HCT116 (cell line): ENCODE measurements at regions not wholly inside any gene's neighbourhood (a gene's known extent, or its start where the extent isn't known, plus 50 kb on each side); places are given as distances from the start of the nearest gene placed in this dataset.

Source experiments
- ATAC-seq: fragments of 200-7000 bp; cut with Tn5 transposase; 2 replicates; pipeline ENCODE4 v1.9.1; 2020; ENCODE audit warnings: mild to moderate bottlenecking, moderate library complexity
- BruUV-seq: library from RNA; stranded (reverse); fragments of 400-500 nt; replicated peaks from 2 replicates; lab custom pipeline; 2021; lab: Mats Ljungman, UMichigan
- CTCF ChIA-PET: fragments of 300-600 bp; sonication (Branson Sonifier 250); formaldehyde crosslinking; loops from one replicate; lab custom pipeline; 2021; ENCODE audit warnings: antibody characterized with exemption; lab: Charles Lee
- POLR2A ChIA-PET: fragments of 300-600, 350-600 bp; sonication (Branson Sonifier 250); formaldehyde crosslinking; loops from one replicate; lab custom pipeline; 2021; ENCODE audit warnings: antibody characterized with exemption; lab: Charles Lee
- RAD21 ChIA-PET, 2 experiments: fragments of 300-600 bp; sonication (Branson Sonifier 250); formaldehyde crosslinking; loops; one replicate each; lab custom pipeline; 2023; ENCODE audit warnings: low total read pairs in 2 of 2; ENCODE audit not compliant: uncharacterized antibody in 2 of 2, unreplicated experiment in 2 of 2, low non-redundant PET in 1 of 2; lab: Charles Lee
- DNase-seq: peaks from one replicate; pipeline ENCODE4 v3.0.0-alpha.2; 2010; ENCODE audit warnings: low read depth, low spot score
- H2AFZ ChIP-seq: fragments of 200-600 bp; shearing (Covaris generic), sonication (generic); 2 replicates; pipeline ENCODE4 v1.6.1; 2017; ENCODE audit warnings: low read depth, mixed run types, mixed read lengths, antibody characterized with exemption, low read length; ENCODE audit not compliant: poor library complexity, severe bottlenecking
- H3K27ac ChIP-seq: 2 replicates; pipeline ENCODE4 v1.5.1; 2012; ENCODE audit warnings: low read depth, low read length
- H3K27me3 ChIP-seq: fragments of 200-600 bp; sonication (generic); 2 replicates; pipeline ENCODE4 v1.6.1; 2016; ENCODE audit warnings: mixed run types, low read length, mixed read lengths; ENCODE audit not compliant: insufficient read depth
- H3K36me3 ChIP-seq, 2 experiments: fragments of 200-500 bp in 1 of 2; fragments of 200-600 bp in 1 of 2; sonication (Bioruptor generic) in 1 of 2; sonication (generic) in 1 of 2; 2 replicates each; pipeline versions ENCODE4 v1.5.1 to v1.6.1; 2014 to 2016; ENCODE audit warnings: low read length in 2 of 2, inconsistent platforms in 1 of 2, mixed read lengths in 1 of 2, mixed run types in 1 of 2; ENCODE audit not compliant: insufficient read depth in 2 of 2, control insufficient read depth in 1 of 2
- H3K4me1 ChIP-seq, 2 experiments: fragments of 200-600 bp in 1 of 2; sonication (generic) in 1 of 2; 2 replicates each; pipeline versions ENCODE4 v1.5.1 to v1.6.1; 2012 to 2017; ENCODE audit warnings: low read length in 2 of 2, inconsistent platforms in 1 of 2, mild to moderate bottlenecking in 1 of 2, mixed read lengths in 1 of 2, mixed run types in 1 of 2, moderate library complexity in 1 of 2; ENCODE audit not compliant: insufficient read depth in 2 of 2, control insufficient read depth in 1 of 2
- H3K4me2 ChIP-seq: fragments of 200-600 bp; sonication (generic); 2 replicates; pipeline ENCODE4 v1.6.1; 2017; ENCODE audit warnings: mixed run types, low read length, mixed read lengths
- H3K4me3 ChIP-seq, 2 experiments: fragments of 200-600 bp in 1 of 2; sonication (generic) in 1 of 2; replicated peaks in 1 of 2; 2 replicates each; pipeline ENCODE4 v1.5.1; 2011 to 2016; ENCODE audit warnings: low read length in 2 of 2, control low read depth in 1 of 2, low read depth in 1 of 2, mild to moderate bottlenecking in 1 of 2, mixed read lengths in 1 of 2, mixed run types in 1 of 2
- H3K79me2 ChIP-seq: fragments of 200-600 bp; sonication (generic); 2 replicates; pipeline ENCODE4 v1.6.1; 2017; ENCODE audit warnings: mild to moderate bottlenecking, mixed run types, low read length, moderate library complexity, mixed read lengths; ENCODE audit not compliant: insufficient read depth
- H3K9ac ChIP-seq: fragments of 200-600 bp; sonication (generic); 2 replicates; pipeline ENCODE4 v1.6.1; 2016; ENCODE audit warnings: low read length, mixed read lengths
- H3K9me2 ChIP-seq: fragments of 200-600 bp; sonication (generic), shearing (Covaris generic); 2 replicates; pipeline ENCODE4 v1.6.1; 2017; ENCODE audit warnings: mixed run types, mild to moderate bottlenecking, moderate library complexity; ENCODE audit not compliant: insufficient read depth
- H3K9me3 ChIP-seq, 2 experiments: fragments of 200-500 bp in 1 of 2; fragments of 200-600 bp in 1 of 2; sonication (Bioruptor generic) in 1 of 2; sonication (generic) in 1 of 2; 2 replicates each; pipeline ENCODE4 v1.6.1; 2014 to 2017; ENCODE audit warnings: low read length in 2 of 2, mixed read lengths in 2 of 2, inconsistent platforms in 1 of 2, low read depth in 1 of 2, mild to moderate bottlenecking in 1 of 2, mixed run types in 1 of 2, moderate library complexity in 1 of 2; ENCODE audit not compliant: control insufficient read depth in 1 of 2, insufficient read depth in 1 of 2
- H4K20me1 ChIP-seq: fragments of 200-600 bp; sonication (generic), shearing (Covaris generic); 2 replicates; pipeline ENCODE4 v1.6.1; 2017; ENCODE audit warnings: mixed run types, mild to moderate bottlenecking, moderate library complexity; ENCODE audit not compliant: insufficient read depth
- ATF3 ChIP-seq: IDR thresholded peaks from 2 replicates; pipeline ENCODE4 v1.6.1; 2012
- EZH2phosphoT487 ChIP-seq: fragments of 200-600 bp; IDR thresholded peaks from 2 replicates; pipeline ENCODE4 v1.6.1; 2018; ENCODE audit warnings: antibody characterized with exemption, borderline replicate concordance
- JUND ChIP-seq: IDR thresholded peaks from 2 replicates; pipeline ENCODE4 v1.6.1; 2012
- MAX ChIP-seq: IDR thresholded peaks from 2 replicates; pipeline ENCODE4 v1.6.1; 2012
- REST ChIP-seq: IDR thresholded peaks from 2 replicates; pipeline ENCODE4 v1.6.1; 2012; ENCODE audit warnings: low read depth
- SIN3A ChIP-seq: IDR thresholded peaks from 2 replicates; pipeline ENCODE4 v1.6.1; 2012; ENCODE audit warnings: low read depth
- TCF7L2 ChIP-seq: IDR thresholded peaks from 2 replicates; pipeline ENCODE4 v1.7.0; 2011; ENCODE audit warnings: borderline replicate concordance, inconsistent platforms; ENCODE audit not compliant: insufficient read depth, insufficient read length; ENCODE audit errors: extremely low read depth
- YY1 ChIP-seq: IDR thresholded peaks from 2 replicates; pipeline ENCODE4 v1.6.1; 2011; ENCODE audit warnings: low read length, low read depth, moderate library complexity, mild to moderate bottlenecking; ENCODE audit not compliant: insufficient replicate concordance; ENCODE audit errors: extremely low read depth
- ZBTB33 ChIP-seq: IDR thresholded peaks from 2 replicates; pipeline ENCODE4 v1.6.1; 2011; ENCODE audit warnings: mild to moderate bottlenecking, low read length, moderate library complexity; ENCODE audit not compliant: insufficient replicate concordance; ENCODE audit errors: extremely low read depth
- ZFX ChIP-seq: fragments of 450-650 bp; IDR thresholded peaks from 2 replicates; pipeline ENCODE4 v1.6.1; 2017
- intact Hi-C: fragments of 100-400 bp; cut with micrococcal nuclease; formaldehyde crosslinking; loops from 2 replicates; pipeline ENCODE4 v1.10.0; 2022

GRCh38 chr13:76471486-76471885, 414.7 kb downstream of the KCTD12 start:
- Histone ChIP-seq H3K27me3 (no peaks in the 10 kb centered on the region), H3K4me3 (no peak overlapping the region), H3K4me1 (no peaks in the 10 kb centered on the region), H3K9me2 (no peaks in the 10 kb centered on the region), H3K36me3 (no peaks in the 10 kb centered on the region), H3K79me2 (no peaks in the 10 kb centered on the region), H4K20me1 (no peaks in the 10 kb centered on the region; the same call in 1 of the 2 replicates), H3K9ac (no peak overlapping the region), H2AFZ (no peak overlapping the region), H3K27ac (no peak overlapping the region), H3K4me2 (no peak overlapping the region), H3K9me3 (no peaks in the 10 kb centered on the region)
- no TSS peak for BruUV-seq
- no peak for TF ChIP-seq ZFX
- TF ChIP-seq TCF7L2: no peak
- TF ChIP-seq EZH2phosphoT487: no peak
- no peak for TF ChIP-seq JUND
- TF ChIP-seq ATF3: no peak
- no peak for TF ChIP-seq REST
- TF ChIP-seq MAX: no peak
- TF ChIP-seq SIN3A: no peak
- no peak for TF ChIP-seq YY1
- no peak for TF ChIP-seq ZBTB33
- POLR2A ChIA-PET: no interaction called here
- CTCF ChIA-PET: interaction anchor here (1.0 to 1.1 kb wide), 2 partner anchors 597 to 602 kb away, joined by 3 read pairs; no protein-coding TSS in a partner anchor
- no peak for DNase-seq
- no peak for ATAC-seq
- RAD21 ChIA-PET: no interaction called here
- intact Hi-C loops: loop anchor here (5.0 to 10.0 kb wide), 3 partner anchors 799 to 1003 kb away; no protein-coding TSS in a partner anchor
